Posterior cingulate gyrus (tissue), 11 donors: ENCODE measurements at regions not wholly inside any gene's neighbourhood (a gene's known extent, or its start where the extent isn't known, plus 50 kb on each side); places are given as distances from the start of the nearest gene placed in this dataset.
"Not testable (repeated sequence)": the region's sequence is repeated elsewhere in the genome, so short reads cannot be mapped to it uniquely, and the experiment has no call there.

Experiments used
- DNase-seq, 10 donors: peaks; one replicate each; pipeline versions ENCODE4 v3.0.0 to v3.0.0-alpha.2; 2020 to 2021; ENCODE audit warnings: mixed read lengths in 3 of 10
- intact Hi-C: fragments of 100-400 bp; cut with DNase I; formaldehyde crosslinking; loops from one replicate; pipeline ENCODE4 v1.15.1; 2023

DNA sequence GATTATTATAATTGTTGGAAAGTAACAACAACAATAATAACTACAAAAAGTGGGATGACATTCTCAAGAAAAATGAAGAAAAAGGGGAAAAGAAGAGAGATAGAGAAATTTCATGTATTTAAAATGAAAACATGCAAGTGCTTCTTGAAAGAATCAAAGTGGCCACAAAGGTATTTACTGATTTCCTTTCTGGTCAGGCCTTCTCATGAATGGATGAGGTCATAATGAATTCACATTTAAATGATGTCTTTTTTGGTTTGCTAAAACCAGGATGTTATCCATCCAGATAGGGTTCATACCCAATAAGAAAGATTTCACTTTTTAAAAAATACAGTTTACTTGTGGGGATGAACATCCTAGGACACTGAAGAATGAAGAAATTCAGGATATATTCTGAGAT, 446.4 kb upstream of the PTGER4 start:
- intact Hi-C loops, result no loop called here
- no peak for DNase-seq

DNA sequence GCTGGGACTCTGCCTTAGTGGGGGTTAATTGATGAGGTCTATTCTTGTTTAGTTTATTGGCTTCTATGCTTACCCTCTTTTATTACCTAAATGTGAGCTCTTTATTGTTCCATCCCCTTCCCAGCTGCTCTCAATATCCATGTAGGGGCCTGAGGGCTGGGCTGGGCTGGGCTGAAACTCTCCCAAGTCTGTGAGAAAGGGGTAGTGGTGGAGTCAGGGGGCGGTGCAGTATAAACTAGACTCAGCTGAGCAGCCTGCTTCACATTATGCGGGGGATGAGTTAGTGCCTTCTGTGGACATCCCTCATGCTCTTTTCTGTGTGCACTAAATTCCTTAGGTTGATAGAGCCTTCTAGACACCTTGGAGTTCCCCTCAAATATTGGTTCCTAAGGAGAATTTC, 451.8 kb upstream of the PTGER4 start:
- intact Hi-C loops, result no loop called here
- no peak for DNase-seq

DNA sequence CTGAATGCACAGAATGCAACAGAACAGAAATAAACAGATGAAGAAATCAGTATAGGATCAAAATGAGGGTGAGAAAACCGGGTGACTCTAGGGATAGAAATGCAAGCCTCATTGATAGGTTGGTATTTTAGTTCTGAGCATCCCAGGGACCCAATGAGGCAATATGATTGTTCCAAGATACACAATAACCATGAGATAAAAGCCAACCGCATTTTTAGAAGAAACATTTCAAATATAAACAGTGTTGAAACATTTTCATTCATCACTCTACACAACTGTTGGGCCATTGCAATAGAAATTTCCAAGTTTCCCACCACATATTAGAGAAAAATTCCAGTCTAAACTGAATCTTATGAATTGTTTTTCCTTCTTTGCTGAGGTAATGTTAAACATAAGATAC, 452.3 kb upstream of the PTGER4 start:
- intact Hi-C loops, result no loop called here
- no peak for DNase-seq

DNA sequence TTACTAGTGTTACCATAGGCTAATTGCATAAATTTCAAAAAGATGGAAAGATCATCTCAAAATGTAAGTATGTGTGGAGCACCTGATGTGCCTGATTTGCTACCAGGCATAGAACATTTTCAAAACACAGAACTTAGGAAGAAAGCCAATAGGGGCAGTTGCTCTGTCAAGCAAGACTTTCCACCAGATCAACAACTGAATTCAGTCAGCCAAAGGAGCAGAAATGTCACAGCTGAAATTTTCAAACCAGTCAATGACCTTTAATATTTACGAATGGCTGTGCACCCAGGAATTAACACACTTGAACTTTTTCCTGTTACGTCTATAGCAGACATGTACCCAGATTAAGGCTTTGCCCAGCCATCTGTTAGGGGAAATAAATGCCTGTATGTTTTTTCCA, 452.8 kb upstream of the PTGER4 start:
- intact Hi-C loops, result no loop called here
- no peak for DNase-seq

DNA sequence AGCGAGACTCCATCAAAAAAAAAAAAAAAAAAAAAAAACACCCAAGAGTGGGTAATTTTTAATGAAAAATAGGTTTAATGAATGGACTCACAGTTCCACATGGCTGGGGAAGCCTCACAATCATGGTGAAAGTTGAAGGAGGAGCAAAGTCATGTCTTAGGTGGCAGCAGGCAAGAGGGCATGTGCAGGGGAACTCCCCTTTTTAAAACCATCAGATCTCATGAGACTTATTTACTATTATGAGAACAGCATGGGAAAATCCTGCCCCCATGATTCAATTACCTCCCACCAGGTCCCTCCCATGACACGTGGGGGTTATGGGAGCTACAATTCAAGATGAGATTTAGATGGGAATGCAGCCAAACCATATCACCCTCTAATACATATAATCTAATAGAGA, 454.6 kb upstream of the PTGER4 start:
- DNase-seq, intact Hi-C loops: not testable (repeated sequence)

DNA sequence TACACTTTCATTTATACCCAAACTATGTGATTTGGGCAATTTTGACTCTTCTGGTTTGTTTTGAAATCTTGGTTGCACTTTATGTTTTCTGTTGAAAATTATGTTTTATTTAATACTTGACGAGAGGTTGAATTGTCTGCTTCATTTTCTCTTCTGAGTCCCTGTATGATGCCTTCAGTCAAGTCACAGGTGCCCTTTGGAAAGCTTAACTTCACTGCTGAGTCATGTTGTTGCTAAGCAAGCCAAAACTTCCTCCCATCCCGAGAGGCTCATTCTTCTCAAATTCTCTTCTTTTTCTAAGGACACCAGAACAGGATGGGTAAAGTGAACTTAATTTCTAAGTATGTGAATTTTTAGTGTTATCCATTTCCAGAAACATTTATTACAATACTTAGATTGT, 455.3 kb upstream of the PTGER4 start:
- intact Hi-C loops, result no loop called here
- no peak for DNase-seq

DNA sequence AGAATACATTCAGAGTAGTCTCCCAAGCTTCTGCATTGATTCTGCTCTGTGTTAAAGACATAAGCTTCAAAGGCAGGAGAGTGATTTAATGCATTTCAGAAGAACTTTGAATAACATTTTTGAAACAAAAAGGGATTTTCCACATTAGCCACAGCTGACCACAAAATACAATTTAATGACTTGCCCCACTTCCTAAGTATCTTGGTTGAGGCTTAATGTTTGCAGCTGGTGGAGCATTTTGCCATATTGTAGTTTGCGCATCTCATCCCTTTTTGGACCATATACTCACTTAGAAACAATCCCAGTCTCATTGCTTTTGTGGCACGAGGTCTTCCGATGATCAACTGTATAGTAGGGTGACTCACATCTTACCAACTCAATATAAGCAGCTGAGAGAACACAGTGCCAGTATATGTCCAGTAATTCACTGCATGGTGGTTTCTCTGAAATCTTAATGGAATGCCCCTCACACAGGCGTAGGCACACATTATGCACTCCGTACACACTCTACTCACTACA, 455.8 kb upstream of the PTGER4 start:
- intact Hi-C loops, result no loop called here
- no peak for DNase-seq

DNA sequence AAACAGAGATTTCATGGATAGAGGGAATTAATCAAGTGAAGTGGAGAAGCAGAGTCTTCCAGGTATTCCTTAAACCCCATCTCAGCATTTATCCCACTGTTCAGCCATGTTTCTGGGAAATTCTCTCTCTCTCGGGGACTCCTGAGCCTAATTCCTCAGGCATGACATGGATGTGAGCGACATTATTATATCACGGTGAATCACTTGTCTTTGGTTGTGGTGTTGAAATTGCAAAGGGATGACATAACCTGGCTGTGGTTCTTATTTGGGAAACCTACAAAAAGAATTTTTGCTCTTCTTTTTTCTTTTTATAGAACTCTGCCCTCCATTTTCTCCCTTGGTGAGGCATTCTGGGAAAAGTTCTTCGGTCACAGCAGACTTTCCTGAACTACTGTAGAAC, 457.9 kb upstream of the PTGER4 start:
- DNase-seq, result no peak
- intact Hi-C loops, result no loop called here

DNA sequence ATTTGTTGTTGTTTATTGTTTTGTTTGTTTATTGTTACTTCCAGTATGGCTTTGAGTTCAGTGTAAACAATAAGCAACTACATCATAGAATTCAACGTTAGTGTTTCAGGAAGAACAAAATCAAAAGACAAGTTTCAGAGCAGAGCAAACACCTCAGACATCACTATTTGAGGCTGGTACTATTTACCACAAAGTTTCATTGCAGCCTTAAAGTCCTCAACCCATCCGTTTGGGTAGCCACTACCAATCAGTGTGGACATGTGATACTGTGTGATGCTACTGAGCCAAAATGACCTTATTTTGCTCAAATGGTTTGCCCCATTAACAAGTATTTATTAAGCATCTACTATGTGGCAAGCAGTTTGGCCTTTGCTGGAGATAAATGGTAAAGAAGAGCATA, 458.5 kb upstream of the PTGER4 start:
- intact Hi-C loops, result no loop called here

DNA sequence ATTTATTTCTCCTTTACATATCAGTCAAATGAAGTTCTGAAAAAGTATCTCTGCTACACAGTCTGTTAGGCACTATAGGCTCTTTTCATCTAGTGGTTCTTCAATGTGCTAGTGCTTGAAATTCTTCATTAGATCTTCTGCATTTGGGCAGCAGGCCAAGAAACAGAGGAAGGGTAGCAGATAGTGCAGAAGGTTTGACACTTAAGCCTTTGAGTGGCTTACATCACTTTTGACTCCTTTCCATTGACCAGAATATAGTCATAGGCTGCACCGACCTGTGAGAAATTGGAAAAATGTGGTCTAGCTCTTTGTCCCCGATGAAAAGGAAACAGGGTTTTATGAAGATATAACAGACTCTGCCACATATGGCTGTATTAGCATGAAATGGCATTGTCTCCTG, 459.5 kb upstream of the PTGER4 start:
- no peak for DNase-seq
- intact Hi-C loops, result no loop called here

More for the DNA sequence above, 458.5 kb upstream of the PTGER4 start:
- DNase-seq, result no peak

DNA sequence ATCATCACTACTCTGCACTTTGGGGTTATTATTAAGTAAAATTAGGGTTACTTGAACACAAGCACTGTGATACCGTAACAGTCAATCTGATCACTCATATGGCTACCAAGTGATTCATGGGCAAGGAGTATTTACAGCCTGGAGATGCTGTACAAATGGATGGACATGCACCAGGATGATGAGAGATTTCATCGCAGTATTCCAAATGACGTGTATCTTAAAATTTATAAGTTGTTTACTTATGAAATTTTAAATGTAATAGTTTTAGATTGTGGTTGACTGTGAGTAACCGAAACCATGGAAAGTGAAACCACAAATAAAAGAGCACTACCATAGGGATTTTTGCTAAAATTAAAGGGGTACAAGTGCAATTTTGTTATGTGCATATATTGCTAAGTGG, 462.2 kb upstream of the PTGER4 start:
- DNase-seq, result no peak
- intact Hi-C loops, result no loop called here

DNA sequence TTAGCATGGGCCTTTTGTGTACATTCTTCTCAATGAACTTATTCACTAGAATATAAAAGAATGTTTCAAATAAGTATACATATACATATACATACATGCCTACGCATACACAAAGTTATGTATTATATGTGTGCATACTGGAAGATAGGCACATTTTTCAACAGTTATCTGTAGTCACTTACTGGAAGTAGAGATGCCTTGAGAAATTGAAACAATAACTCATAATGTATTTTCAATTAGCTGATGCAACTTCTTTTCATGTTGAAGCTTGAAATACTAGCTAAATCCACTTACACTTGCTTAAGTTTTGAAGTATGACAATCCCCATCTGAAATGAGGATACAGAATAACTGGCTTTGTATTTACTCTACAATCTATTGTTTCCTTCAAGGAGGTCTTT, 469.0 kb upstream of the PTGER4 start:
- intact Hi-C loops, result no loop called here
- DNase-seq, result no peak

DNA sequence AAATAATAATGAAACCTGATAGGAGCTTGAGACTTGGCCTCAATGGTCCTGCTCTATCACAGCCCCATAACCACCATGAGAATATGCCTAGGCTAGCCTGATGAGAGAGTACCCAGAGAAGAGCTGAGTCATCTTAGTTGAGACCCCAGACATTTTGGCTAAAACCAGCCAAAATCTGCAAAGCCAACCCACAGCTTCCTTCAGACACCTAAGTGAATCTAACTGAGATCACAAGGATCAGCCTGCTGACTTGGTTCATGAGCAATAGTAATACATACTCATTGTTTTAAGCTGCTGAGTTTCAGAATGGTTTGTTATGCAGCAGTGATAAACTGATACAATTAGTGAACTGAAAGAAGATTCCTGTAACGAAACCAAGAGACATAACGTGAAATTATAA, 473.7 kb upstream of the PTGER4 start:
- intact Hi-C loops, result no loop called here
- DNase-seq, result no peak

DNA sequence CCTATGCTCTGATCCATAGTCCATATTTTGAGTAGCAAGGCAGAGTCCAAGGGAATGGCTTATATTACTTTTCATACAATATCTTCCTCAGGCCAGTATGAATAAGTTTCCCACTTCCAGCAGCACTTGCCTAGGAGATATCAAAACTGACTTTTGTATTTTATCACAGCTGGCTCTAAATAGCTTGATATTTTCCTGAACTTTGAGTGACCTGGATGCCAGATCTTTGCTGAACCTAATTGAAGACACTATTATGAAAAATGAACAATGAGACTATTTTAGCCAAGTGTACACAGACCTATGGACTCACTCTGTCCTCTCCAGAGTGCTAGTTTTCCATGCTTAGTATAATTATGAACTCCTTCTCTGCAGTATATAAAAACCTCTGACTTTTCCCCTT, 475.6 kb upstream of the PTGER4 start:
- intact Hi-C loops, result no loop called here
- no peak for DNase-seq

DNA sequence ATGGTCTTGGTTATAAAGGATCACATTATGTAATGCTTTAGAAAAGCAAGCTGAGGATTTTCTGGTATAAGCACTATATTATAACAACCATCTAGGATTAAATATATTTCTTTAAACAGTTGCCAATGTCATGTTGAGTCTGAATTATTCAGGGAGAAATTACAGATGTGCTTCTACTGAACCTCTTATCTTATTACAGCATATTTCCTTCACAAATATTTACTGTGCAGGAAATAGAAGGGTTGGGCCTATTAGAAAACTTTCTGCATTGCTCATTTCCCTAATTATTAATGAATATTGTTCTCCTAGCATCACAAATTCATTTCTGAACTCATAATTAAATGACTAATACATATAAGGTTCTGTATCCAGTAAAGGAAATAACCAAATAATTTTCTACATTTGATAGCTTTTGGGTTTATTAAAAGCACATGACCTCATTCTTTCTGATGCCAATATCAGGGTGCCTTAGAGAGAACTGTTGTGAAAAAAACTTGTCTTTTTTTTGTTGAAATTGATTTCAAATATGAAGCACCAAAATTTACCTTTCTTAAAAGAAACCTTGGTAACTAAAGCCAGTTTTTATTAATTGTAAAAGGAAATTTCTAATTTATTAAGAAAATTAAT, 476.8 kb upstream of the PTGER4 start:
- no peak for DNase-seq
- intact Hi-C loops, result no loop called here

DNA sequence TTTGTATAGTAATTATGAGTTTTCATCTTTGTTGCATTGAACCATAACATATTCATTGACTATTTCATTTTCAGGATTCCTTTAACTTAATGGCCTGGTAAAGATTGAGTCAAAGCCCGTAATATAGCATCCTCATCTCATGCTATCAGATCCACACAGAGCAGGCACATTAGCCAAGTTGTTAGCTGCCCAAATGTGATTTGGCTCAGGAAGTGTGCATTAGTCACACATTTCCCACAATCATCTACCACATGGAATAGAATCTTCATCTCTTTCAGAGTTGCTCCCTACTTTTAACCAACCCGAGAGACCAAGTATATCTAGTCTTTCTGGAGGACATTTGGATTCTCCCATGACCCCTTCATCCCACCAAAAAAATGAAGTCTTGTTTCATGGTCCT, 481.0 kb upstream of the PTGER4 start:
- no peak for DNase-seq
- intact Hi-C loops, result no loop called here

DNA sequence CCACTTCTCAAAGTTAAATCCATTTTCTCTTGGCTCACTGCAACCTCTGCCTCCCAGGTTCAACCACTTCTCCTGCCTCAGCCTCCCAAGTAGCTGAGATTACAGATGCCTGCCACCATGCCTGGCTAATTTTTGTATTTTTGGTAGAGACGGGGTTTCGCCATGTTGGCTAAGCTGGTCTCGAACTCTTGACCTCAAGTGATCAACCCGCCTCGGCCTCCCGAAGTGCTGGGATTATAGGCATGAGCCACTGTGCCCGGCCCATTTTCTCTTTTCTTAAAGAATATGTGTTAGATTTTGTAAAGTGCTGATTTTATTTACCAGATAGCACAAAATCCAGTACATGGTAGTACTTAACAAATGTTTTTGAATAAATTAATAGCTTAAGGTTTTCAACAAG, 484.1 kb upstream of the PTGER4 start:
- DNase-seq, result not testable (repeated sequence)

DNA sequence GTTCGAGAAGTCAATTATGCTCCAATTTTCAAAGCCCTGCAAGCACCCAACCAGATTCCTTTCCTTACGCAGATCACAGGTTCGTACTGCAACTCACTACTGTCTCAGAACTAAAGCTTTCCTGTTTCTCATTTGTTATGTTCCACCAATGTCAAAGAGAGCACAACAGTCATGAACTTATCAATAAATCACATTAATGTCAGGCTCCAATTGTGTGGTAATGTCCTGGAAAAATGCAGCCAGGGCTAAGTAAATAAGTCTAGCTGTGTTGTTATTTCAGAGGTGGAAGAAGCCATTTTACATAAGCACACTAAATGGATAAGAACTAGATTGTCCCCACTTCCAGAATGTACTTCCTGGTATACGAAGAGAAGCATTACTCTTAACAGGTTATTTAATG, 488.6 kb upstream of the PTGER4 start:
- no peak for DNase-seq
- intact Hi-C loops, result no loop called here

More for the DNA sequence above, 484.1 kb upstream of the PTGER4 start:
- intact Hi-C loops, result not testable (repeated sequence)

DNA sequence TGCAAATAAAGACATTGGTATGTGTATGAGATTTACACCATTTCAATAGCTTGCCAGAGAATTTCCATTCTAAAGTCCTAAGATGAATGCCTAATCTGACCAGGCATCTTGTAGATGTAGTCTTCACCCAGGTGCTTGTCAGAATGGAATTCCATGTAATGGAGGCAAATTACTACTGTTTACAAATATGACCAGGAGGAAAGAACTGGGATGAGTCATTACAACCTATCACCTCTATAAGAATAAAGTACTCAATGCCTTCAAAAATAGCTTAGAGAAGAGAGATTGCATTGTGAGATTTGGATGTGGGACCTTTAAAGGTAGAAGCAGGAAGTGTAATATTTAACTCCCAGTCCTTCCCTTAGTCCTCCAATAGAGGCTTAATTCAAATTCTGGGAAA, 507.0 kb upstream of the PTGER4 start:
- no peak for DNase-seq
- intact Hi-C loops, result no loop called here

DNA sequence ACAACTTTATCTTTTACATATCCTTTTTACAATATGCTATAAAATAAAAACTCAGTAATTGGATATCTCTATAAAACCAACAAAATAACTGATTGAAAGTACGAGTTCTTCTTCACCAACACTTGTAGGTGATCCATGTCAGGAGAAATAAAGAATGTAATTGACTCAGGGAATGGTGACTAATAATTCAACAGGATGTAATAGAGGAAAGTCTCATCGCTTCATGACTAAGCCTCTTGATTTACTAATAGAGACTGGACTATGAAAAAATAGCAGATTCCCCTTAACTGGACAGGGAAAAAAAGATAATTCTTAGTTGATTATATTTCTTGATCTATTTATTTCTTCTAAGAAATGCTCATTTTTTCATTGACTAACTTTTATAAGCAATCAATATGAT, 507.7 kb upstream of the PTGER4 start:
- intact Hi-C loops, result no loop called here
- no peak for DNase-seq

DNA sequence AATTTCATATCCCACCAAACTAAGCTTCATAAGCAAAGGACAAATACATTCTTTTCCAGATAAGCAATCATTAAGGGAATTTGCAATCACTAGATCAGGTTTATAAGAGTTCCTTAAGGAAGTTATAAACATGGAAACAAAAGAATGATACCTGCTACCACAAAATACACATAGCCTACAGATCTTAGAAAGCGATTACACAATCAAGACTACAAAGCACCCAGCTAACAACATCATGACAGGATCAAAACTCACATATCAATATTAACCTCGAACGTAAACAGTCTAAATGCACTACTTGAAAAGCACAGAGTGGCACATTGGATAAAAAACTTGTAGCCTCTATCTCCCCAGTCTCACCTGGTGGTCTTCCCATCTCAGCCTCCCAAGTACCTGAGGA, 512.4 kb upstream of the PTGER4 start:
- no peak for DNase-seq
- intact Hi-C loops, result no loop called here

DNA sequence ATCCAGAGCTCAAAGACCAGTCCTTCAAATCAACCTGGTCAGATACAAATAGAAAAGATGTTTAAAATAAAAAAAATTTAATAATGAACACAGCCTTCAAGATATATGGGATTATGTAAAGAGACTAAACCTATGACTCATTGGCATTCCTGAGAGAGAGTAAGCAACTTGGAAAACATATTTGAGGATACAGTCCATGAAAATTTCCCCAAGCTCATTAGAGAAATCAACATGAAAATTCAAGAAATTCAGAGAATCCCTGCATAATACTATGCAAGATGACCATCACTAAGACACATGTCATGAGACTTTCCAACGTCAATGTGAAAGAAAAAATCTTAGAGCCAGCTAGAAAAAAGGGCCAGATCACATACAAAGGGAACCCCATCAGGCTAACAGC, 512.9 kb upstream of the PTGER4 start:
- intact Hi-C loops, result no loop called here
- no peak for DNase-seq
